ENCODE measurements at regions not wholly inside any gene's neighbourhood (a gene's known extent, or its start where the extent isn't known, plus 50 kb on each side); places are given as distances from the start of the nearest gene placed in this dataset.

- H3K4me3 ChIP-seq (ENCODE audit: low read depth, low read length), result no peak overlapping the region
- H3K36me3 ChIP-seq (ENCODE audit: control insufficient read depth, insufficient read depth, low read length), result no peaks in the 10 kb centered on the region
- no peaks in the 10 kb centered on the region for H3K27me3 ChIP-seq (ENCODE audit: control insufficient read depth, insufficient read depth, low read length)
- TF ChIP-seq CTCF (IDR thresholded peaks at IDR 0.05; ENCODE audit: insufficient read depth, low read length, severe bottlenecking), result no peak
- no peak for FAIRE-seq
- no peak for DNase-seq (ENCODE audit: low read depth)
These were observed 839.6 kb downstream of the SLC6A15 start for GRCh38 chr12:84072961-84073360.

DNA sequence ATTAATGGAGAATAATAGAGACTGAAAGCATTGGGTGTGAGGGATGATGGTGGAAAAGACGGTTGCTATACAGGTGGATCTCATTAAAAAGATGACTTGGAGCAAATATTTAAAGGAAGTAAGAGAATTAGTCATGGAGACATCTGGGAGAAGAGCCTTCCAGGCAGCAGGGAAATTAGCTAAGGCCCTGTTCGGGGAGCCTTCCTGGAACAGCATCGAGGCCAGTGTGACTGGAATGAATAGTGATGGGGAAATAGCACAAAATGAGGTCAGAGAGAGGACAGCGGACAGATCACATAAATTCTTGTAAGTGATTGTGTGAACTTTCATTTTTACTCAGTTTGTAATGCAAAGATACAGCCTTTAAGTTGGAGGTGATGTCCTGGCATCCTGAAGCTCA, 842.3 kb downstream of the SLC6A15 start:
- Histone ChIP-seq H3K27me3 (ENCODE audit: control insufficient read depth, insufficient read depth, low read length) (no peaks in the 10 kb centered on the region), H3K36me3 (ENCODE audit: control insufficient read depth, insufficient read depth, low read length) (no peaks in the 10 kb centered on the region), H3K4me3 (ENCODE audit: low read depth, low read length) (no peak overlapping the region)
- FAIRE-seq (no peak), DNase-seq (ENCODE audit: low read depth) (no peak)
- no peak for TF ChIP-seq CTCF (IDR thresholded peaks at IDR 0.05; ENCODE audit: insufficient read depth, low read length, severe bottlenecking)

DNA sequence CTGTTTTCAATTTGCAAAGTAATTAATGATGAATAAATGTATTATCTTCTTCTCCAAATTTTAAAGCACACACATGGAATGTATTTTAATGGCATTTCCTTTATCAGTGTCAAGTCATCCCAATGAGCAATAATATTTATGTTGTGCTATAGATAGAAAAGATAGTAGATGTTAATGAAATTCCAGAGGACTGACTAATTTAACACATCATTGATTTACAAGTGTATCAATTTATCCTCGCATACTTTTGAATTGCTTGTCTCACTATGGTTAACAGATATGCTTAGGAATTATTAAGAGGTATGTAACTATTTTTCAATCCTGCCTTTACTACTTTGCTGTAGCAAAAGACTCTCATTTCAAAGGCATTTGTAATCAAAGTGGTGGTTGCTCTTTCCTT, 842.9 kb downstream of the SLC6A15 start:
- no peak for TF ChIP-seq CTCF (IDR thresholded peaks at IDR 0.05; ENCODE audit: insufficient read depth, low read length, severe bottlenecking)
- DNase-seq (ENCODE audit: low read depth) (no peak), FAIRE-seq (no peak)
- Histone ChIP-seq H3K4me3 (ENCODE audit: low read depth, low read length) (no peak overlapping the region), H3K27me3 (ENCODE audit: control insufficient read depth, insufficient read depth, low read length) (no peaks in the 10 kb centered on the region), H3K36me3 (ENCODE audit: control insufficient read depth, insufficient read depth, low read length) (no peaks in the 10 kb centered on the region)

- H3K27me3 ChIP-seq (ENCODE audit: control insufficient read depth, insufficient read depth, low read length), result no peaks in the 10 kb centered on the region
- DNase-seq (ENCODE audit: low read depth) (no peak), FAIRE-seq (no peak)
- no peak overlapping the region for H3K4me3 ChIP-seq (ENCODE audit: low read depth, low read length)
- no peak for TF ChIP-seq CTCF (IDR thresholded peaks at IDR 0.05; ENCODE audit: insufficient read depth, low read length, severe bottlenecking)
- H3K36me3 ChIP-seq (ENCODE audit: control insufficient read depth, insufficient read depth, low read length), result no peaks in the 10 kb centered on the region
These were observed 843.4 kb downstream of the SLC6A15 start for GRCh38 chr12:84069198-84069597.

DNA sequence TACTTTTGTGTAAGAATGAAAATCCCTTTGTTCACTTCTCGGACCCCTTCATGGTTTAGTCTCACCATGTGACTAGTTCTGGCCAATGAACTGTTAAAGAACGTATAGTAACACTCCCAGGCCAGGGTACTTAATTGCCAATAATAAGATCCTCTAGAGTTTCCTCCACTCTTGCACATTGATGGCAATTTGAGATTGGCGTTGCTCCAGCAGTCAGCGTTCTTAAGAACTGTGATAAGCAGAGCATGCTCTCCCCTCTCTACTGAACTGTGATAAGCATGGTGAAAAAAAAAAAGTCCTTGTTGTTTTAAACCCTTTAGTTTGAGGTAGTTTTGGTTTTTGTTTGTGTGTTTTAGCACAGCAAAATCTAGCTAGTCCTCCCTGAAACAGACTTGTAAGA, 854.5 kb downstream of the SLC6A15 start:
- no peaks in the 10 kb centered on the region for H3K36me3 ChIP-seq (ENCODE audit: control insufficient read depth, insufficient read depth, low read length)
- H3K4me3 ChIP-seq (ENCODE audit: low read depth, low read length), result no peak overlapping the region
- H3K27me3 ChIP-seq (ENCODE audit: control insufficient read depth, insufficient read depth, low read length), result no peaks in the 10 kb centered on the region
- FAIRE-seq (no peak), DNase-seq (ENCODE audit: low read depth) (no peak)
- TF ChIP-seq CTCF (IDR thresholded peaks at IDR 0.05; ENCODE audit: insufficient read depth, low read length, severe bottlenecking), result no peak

- no peak for TF ChIP-seq CTCF (IDR thresholded peaks at IDR 0.05; ENCODE audit: insufficient read depth, low read length, severe bottlenecking)
- DNase-seq (ENCODE audit: low read depth) (no peak), FAIRE-seq (no peak)
- Histone ChIP-seq H3K36me3 (ENCODE audit: control insufficient read depth, insufficient read depth, low read length) (no peaks in the 10 kb centered on the region), H3K27me3 (ENCODE audit: control insufficient read depth, insufficient read depth, low read length) (no peaks in the 10 kb centered on the region), H3K4me3 (ENCODE audit: low read depth, low read length) (no peak overlapping the region)
These were observed 857.8 kb downstream of the SLC6A15 start for GRCh38 chr12:84054811-84055210.

Data from bronchial epithelial cell (primary cell).